NCI-H526 treated with DMSO at 0.1 percent for 48 hours (cell line): ENCODE measurements at regions not wholly inside any gene's neighbourhood (a gene's known extent, or its start where the extent isn't known, plus 50 kb on each side); places are given as distances from the start of the nearest gene placed in this dataset.

Source experiments
- DNase-seq: peaks from one replicate; lab custom pipeline; 2025; lab: John Stamatoyannopoulos, UW

DNA sequence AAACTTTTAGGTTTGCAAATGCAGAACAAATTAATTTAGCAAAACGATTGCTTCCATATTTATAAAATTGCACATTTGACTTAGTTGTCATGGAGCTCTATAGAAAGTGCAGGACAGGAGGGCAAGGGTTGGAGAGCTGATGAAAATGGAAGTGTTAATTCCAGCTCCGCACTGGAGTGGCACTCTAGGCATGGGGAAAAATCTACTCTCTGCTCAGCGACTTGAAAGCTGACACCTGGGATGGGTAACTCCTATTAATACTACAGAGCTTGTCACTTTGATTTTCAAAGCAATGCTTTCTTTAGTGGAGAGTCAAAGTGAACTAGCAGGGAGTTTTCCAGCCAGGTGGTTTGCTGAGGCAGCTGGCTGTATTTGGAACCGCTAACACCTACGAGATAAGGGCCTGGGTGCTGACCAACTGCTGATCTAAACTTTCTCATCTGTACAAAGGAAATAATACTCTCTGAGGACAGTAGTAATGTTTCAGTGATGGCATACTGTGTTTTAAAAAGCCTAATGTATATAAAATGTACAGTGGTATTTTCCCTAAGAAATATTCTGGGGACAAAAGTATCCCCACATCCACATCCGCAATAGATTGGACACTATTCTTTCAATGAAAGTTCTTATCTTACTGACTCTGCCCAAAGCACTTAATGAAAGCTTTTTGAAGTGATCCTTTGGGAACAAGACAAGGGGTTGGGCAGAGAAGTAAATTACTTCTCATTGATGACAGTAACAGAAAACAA lies 444.3 kb downstream of the GPAM start:
- no peak for DNase-seq

- no peak for DNase-seq
Observed at GRCh38 chr10:111739874-111740139, 443.8 kb downstream of the GPAM start.

DNA sequence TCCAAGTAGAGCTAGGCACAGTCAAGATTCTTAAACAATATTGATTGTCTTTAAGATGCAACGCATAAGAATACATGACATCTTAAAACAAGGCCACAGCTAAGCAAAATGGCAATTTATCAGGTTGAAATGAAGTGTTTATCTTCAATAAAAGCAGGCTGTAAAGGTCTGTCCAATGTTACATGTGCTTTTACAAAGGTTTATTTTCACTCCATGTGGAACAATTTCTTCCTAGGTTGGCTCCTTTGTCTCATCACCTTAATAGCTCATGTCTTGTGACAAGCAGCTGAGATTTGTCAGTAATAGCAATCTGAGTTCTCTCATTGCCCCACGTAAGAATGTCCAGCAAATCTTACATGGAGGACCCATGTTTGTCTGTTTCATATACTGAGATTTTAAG lies 437.6 kb downstream of the GPAM start:
- DNase-seq = no peak

GRCh38 chr10:111747751-111748150 lies 435.8 kb downstream of the GPAM start:
- no peak for DNase-seq

DNA sequence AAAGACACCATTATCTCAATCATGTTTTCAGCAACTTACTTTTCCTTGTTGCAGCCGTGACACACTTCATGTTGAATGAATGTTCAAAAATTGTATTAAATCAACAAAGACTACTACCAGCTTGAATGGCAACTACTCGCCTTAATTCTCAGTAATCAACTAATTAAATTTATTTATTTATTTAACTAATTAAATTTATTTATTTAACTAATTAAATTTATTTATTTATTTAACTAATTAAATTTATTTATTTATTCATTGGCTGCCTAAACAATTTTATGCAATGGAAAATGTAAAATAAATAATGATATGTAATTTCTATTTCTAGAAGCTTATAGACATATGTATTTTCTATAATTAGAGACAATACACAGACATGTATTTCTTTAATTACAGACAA lies 435.4 kb downstream of the GPAM start:
- no peak for DNase-seq

DNA sequence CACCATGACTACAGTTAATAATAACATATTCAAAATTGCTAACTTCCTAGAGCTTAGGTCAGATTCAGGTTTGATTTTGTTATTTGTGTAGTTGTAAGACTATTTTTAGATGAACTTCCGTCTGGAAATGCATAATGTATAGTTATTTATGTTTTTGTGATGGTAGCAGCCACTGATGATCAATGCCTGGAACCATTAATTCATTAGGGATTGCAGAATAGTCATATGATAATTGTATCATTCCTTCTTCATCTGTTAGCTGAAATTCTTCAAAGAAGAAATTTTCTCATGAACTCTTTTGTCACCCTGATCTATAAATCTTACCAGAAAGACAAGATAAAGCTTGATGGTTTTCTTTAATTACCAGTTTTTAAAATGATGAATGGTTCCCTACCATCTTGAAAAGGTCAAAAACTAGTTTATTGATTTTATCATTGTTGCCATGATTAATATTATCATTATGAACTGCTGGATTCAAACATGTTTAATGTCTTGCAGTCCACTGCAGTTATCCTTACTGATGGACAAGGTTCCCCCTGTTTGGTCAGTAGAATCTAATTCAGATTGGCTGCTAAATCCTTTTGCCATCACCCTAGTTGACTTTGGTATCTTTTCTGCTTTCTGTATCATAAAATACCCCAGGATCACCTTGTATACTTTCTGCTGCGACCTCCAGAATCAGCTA lies 433.3 kb downstream of the GPAM start:
- DNase-seq = no peak

- DNase-seq = no peak
Observed at GRCh38 chr10:111756217-111757061, 427.1 kb downstream of the GPAM start.

GRCh38 chr10:111758593-111758992 lies 425.0 kb downstream of the GPAM start:
- no peak for DNase-seq

DNA sequence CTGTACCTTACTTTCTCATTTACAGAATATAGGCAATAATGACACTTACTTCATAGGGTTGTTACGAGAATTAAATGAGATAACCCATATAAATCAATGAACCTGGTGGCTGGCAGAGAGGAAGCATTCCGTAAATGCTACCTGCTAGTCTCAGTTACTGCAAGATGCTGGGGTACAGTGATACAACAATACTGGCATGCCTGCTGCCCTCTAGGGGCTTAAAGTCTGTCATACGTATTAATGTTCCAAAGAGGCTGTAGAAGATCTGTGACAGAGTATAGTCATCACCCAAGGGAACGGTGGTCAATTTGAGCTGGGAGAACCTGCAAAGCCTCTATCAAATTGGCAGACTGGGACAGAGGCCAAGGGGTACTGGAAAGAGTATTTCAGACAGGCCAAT lies 421.5 kb downstream of the GPAM start:
- DNase-seq = no peak

GRCh38 chr10:111765216-111765615 lies 418.3 kb downstream of the GPAM start:
- no peak for DNase-seq

GRCh38 chr10:111766464-111766863 lies 417.1 kb downstream of the GPAM start:
- no peak for DNase-seq

DNA sequence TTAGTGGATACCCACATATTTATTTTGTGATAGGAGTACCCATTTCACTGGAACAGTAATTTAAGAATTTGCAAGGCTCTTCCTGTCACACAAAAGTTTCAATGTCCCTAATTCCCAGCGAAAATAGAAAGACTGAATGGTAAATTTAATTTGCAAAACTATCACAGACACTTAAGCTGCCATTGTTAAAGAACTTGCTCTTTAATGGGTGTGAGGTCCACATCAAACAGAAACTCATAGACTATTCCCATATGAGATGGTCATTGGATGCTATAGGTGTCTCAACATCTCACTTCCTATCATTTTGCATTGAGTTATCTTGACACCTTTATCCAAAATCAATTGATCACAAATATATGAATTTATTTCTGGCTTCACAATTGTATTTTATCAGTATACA lies 415.9 kb downstream of the GPAM start:
- no peak for DNase-seq

DNA sequence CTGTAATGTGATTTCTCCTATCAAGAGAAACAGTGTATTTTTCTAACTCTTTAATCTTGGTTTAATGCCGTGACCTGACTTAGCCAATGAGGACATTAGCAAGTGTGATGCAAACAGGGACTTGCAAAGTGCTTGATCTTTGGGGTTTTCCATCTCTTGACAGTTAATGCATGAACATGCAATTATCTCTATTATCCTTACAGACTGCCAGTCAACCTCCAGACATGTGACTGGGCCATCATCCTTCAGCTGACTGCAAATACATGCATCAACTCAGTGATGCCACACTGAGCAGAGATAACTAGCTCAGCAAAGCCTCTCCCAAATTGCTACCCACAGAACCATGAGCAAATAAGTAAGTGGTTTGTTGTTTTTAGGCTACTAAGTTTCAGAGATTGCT lies 409.6 kb downstream of the GPAM start:
- DNase-seq = no peak

DNA sequence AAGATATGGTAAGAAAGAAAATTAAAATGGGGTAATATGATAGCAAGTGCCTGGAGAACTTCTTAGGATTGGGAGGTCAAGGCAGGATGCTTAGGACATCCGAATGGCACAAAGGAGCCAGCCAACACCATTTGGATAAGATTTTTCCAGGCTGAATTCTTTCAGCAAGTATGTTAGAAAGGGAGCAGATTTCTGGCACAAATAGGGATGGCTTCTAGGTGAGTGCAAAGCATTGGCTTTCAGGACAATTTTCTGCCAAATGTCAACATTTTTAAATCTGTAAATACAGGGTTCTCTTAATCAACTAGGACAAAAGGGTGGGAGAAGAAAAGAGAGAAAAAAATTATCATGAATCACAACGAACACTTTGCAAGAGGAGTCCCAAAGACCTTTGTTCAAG lies 409.1 kb downstream of the GPAM start:
- no peak for DNase-seq

- no peak for DNase-seq
Observed at GRCh38 chr10:111784436-111784835, 399.1 kb downstream of the GPAM start.

GRCh38 chr10:111784946-111785465 lies 398.6 kb downstream of the GPAM start:
- DNase-seq = no peak

GRCh38 chr10:111785921-111786320 lies 397.6 kb downstream of the GPAM start:
- DNase-seq = no peak

DNA sequence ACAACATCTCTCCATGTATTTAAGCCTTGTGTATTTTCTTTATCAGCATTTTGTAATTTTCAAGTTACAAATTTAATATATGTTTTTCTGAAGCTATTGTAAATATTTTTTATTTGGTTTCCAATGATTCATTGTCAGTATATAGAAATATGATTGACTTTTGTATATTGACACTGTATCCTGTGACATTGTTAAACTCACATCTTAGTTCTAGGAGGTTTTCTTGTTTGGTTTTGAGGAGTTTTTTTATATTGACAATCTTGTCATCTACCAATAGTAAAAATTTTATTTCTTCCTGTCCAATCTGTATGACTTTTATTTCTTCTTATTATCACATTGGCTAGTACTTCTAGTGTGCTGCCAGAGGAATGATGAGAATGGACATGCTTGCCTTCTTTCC lies 393.7 kb downstream of the GPAM start:
- no peak for DNase-seq

DNA sequence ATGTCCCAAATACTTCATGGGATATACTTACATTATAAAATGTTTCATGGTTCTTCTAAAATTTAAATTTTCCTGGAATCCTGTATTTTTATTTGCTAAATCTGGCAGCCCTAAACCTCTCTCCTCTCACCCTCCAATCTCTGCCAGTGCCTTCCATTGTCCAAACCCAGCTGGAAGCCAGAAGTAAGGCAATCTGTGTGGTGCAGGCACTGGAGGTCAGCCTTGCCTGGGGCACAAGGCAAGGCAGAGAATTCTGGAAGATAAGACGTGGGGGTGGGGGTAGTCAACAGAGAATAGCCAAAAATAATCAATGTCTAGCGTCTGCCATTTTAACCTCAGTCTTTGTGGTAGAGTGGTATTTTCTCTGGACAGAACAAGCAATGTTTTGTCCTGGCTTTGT lies 381.7 kb downstream of the GPAM start:
- no peak for DNase-seq

DNA sequence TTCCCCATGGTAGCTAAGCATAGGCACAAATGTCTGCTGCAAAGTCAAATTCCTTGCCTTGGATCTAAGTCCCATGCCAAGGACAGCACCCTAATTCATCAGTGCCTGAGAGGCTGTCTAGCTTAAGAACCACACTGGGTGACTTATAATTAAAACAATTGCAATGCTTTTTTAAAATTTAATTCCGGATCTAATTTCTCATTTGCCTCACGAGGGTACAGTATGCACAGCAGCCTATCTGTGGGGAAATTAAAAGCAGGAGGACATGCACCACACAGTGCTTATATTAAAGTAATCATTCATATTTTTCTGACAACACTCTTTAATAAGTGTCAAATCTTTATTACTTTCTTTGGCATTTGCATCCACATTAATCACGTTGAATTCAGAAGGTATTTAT lies 378.8 kb downstream of the GPAM start:
- no peak for DNase-seq

GRCh38 chr10:111811517-111811916 lies 372.0 kb downstream of the GPAM start:
- no peak for DNase-seq

DNA sequence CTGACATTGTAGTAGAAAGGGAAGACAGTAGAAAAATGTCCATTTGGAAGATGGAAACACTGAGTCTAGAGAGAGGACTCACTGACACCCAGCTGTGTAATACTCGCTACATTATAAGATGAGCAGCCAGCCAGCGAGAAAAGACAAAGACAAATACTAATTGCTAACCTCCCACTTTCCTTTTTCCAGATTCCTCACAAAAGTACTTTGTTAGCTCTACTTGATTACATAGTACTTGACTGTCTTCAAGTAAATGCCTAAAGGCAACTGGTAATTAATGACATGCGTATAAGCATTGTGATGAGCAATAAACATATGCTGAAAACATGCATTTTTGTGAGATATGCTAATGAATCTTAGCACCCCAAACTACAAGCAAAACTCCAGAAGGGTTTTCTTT lies 363.1 kb downstream of the GPAM start:
- DNase-seq = no peak

DNA sequence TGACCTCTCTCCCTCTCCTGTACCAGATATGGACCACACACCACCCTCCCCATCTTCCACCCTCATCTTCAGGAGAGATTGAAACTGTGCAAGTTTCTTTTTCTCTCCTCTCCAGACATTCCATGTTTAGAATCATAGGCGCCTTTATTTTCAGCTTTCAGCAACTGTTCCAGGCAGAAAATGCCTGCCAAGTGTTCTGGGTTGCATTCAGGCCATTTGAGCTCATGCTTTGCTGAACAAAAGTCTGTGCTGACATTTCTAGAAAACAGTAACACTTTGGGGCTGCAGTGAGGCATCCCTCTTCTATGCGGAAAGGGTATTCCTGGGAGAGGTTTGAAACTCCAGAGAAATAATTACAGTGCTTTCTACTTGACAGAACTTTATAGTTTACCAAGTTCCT lies 361.7 kb downstream of the GPAM start:
- DNase-seq = no peak
